Osteoblast (primary cell): ENCODE measurements at regions not wholly inside any gene's neighbourhood (a gene's known extent, or its start where the extent isn't known, plus 50 kb on each side); places are given as distances from the start of the nearest gene placed in this dataset.

ENCODE experiments used
- DNase-seq: peaks from one replicate; pipeline ENCODE4 v3.0.0; 2011; ENCODE audit warnings: low spot score, mixed read lengths; ENCODE audit not compliant: insufficient read length; ENCODE audit errors: missing footprints
- H2AFZ ChIP-seq: 2 replicates; pipeline ENCODE4 v1.6.0; 2011; ENCODE audit warnings: mild to moderate bottlenecking, low read length
- H3K27ac ChIP-seq: 2 replicates; pipeline ENCODE4 v1.5.1; 2011; ENCODE audit warnings: mild to moderate bottlenecking, low read depth, low read length, moderate library complexity
- H3K27me3 ChIP-seq: 2 replicates; pipeline ENCODE4 v1.6.0; 2012; ENCODE audit warnings: mild to moderate bottlenecking, control low read depth, inconsistent platforms, low read length, moderate library complexity; ENCODE audit not compliant: insufficient read depth
- H3K36me3 ChIP-seq: 2 replicates; pipeline ENCODE4 v1.5.1; 2011; ENCODE audit warnings: mild to moderate bottlenecking, low read length, control low read depth, moderate library complexity; ENCODE audit not compliant: insufficient read depth
- H3K4me1 ChIP-seq: 2 replicates; pipeline ENCODE4 v1.5.1; 2011; ENCODE audit warnings: mild to moderate bottlenecking, low read length, control low read depth, moderate library complexity; ENCODE audit not compliant: insufficient read depth
- H3K4me2 ChIP-seq: 2 replicates; pipeline ENCODE4 v1.6.0; 2011; ENCODE audit warnings: mild to moderate bottlenecking, low read length; ENCODE audit not compliant: insufficient read depth
- H3K4me3 ChIP-seq: fragments of 200-600 bp; sonication (generic); 3 replicates; pipeline ENCODE4 v1.5.1; 2012; ENCODE audit warnings: mild to moderate bottlenecking, low read length, inconsistent platforms; ENCODE audit not compliant: insufficient read depth
- H3K79me2 ChIP-seq: 2 replicates; pipeline ENCODE4 v1.6.0; 2012; ENCODE audit warnings: mild to moderate bottlenecking, low read length, control low read depth, inconsistent platforms; ENCODE audit not compliant: insufficient read depth
- H3K9me3 ChIP-seq: 2 replicates; pipeline ENCODE4 v1.5.1; 2011; ENCODE audit warnings: low read depth, low read length, control low read depth
- H4K20me1 ChIP-seq: 2 replicates; pipeline ENCODE4 v1.6.0; 2012; ENCODE audit warnings: mild to moderate bottlenecking, low read length, control low read depth; ENCODE audit not compliant: insufficient read depth
- TF ChIP-seq, protein P1 (sequence below): IDR thresholded peaks from 2 replicates; pipeline ENCODE4 v1.5.1; 2011; ENCODE audit warnings: mild to moderate bottlenecking, low read depth, low read length, moderate library complexity; ENCODE audit errors: extremely low read depth

DNA sequence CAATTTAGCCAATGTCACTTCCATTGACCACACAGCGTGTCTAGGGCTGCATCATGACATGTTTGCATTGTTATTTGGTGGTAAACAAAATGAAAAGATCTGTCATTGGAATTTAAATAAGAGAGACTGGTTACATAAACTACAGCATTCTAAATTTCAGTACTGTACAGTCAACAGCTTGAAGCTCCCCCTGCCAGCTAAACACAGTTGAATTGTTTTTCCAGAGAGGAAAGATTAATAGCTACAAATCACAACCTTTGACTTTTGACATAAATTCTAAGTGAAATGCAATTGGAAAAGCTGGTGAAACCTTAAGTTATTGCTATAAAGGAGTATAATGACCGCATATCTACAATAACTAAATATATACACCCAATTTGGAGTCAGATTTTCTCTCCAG, 1600.0 kb upstream of the ACVR2A start:
- H3K4me1 ChIP-seq = peaks cover 34% of the 10 kb centered on the region
- no peak overlapping the region for H2AFZ ChIP-seq
- no peak overlapping the region for H3K4me2 ChIP-seq
- H3K27ac ChIP-seq = no peak overlapping the region
- no peaks in the 10 kb centered on the region for H3K36me3 ChIP-seq
- H3K4me3 ChIP-seq = no peak overlapping the region
- no peaks in the 10 kb centered on the region for H3K79me2 ChIP-seq
- TF ChIP-seq, protein P1, sequence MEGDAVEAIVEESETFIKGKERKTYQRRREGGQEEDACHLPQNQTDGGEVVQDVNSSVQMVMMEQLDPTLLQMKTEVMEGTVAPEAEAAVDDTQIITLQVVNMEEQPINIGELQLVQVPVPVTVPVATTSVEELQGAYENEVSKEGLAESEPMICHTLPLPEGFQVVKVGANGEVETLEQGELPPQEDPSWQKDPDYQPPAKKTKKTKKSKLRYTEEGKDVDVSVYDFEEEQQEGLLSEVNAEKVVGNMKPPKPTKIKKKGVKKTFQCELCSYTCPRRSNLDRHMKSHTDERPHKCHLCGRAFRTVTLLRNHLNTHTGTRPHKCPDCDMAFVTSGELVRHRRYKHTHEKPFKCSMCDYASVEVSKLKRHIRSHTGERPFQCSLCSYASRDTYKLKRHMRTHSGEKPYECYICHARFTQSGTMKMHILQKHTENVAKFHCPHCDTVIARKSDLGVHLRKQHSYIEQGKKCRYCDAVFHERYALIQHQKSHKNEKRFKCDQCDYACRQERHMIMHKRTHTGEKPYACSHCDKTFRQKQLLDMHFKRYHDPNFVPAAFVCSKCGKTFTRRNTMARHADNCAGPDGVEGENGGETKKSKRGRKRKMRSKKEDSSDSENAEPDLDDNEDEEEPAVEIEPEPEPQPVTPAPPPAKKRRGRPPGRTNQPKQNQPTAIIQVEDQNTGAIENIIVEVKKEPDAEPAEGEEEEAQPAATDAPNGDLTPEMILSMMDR = no peak
- H3K9me3 ChIP-seq = no peaks in the 10 kb centered on the region
- DNase-seq = no peak
- H4K20me1 ChIP-seq = no peaks in the 10 kb centered on the region
- no peaks in the 10 kb centered on the region for H3K27me3 ChIP-seq

DNA sequence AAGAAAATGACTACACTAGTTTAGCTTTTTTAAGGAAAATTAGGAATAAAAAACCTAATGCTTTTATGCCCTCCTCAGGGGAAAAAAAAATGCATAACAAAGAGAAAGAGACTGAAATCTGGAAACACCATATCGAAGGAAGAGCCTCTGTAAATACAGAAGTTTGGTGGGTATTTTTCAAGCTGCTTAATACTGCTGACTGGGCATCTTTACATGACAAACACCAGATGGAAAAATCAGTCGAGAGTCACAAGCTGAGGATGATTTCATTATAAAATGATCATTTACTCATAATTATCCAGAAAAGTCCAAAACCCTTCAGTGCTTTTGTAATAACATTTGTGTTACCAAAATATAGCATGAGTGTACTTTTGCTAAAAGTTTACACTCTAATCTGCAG, 1600.7 kb upstream of the ACVR2A start:
- Histone ChIP-seq H3K27me3 (no peaks in the 10 kb centered on the region), H3K4me3 (no peak overlapping the region), H3K27ac (no peak overlapping the region), H3K9me3 (no peaks in the 10 kb centered on the region), H4K20me1 (no peaks in the 10 kb centered on the region), H3K36me3 (no peaks in the 10 kb centered on the region), H2AFZ (no peak overlapping the region), H3K79me2 (no peaks in the 10 kb centered on the region), H3K4me1 (peaks cover 41% of the 10 kb centered on the region), H3K4me2 (no peak overlapping the region)
- DNase-seq = no peak
- TF ChIP-seq, protein P1 = no peak

DNA sequence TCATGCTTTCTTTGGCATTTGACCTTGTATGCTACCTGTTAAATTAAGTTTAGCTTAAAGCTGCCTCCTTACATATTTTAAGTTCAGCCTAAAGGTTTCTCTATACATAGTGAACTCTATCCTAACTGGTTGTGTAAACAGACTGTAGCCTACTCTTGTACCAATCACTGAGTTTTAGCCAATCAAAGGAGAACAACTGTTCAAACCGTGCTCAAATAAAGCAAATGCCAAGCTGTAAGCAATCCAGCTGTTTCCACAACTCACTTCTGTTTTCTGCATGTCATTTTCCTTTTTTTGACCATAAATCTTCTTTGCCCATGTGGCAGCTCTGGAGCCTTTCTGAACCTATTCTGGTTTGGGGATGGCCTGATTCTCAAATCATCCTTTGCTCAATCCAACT, 1603.8 kb upstream of the ACVR2A start:
- DNase-seq = no peak
- no peaks in the 10 kb centered on the region for H3K79me2 ChIP-seq
- no peaks in the 10 kb centered on the region for H3K27me3 ChIP-seq
- H3K36me3 ChIP-seq = no peaks in the 10 kb centered on the region
- TF ChIP-seq, protein P1 = no peak
- H3K4me3 ChIP-seq = no peak overlapping the region
- H3K9me3 ChIP-seq = no peaks in the 10 kb centered on the region
- no peak overlapping the region for H3K4me2 ChIP-seq
- no peak overlapping the region for H2AFZ ChIP-seq
- H3K4me1 ChIP-seq = peaks cover 42% of the 10 kb centered on the region
- no peaks in the 10 kb centered on the region for H4K20me1 ChIP-seq
- peak overlapping the region; percentile 92 for H3K27ac ChIP-seq

DNA sequence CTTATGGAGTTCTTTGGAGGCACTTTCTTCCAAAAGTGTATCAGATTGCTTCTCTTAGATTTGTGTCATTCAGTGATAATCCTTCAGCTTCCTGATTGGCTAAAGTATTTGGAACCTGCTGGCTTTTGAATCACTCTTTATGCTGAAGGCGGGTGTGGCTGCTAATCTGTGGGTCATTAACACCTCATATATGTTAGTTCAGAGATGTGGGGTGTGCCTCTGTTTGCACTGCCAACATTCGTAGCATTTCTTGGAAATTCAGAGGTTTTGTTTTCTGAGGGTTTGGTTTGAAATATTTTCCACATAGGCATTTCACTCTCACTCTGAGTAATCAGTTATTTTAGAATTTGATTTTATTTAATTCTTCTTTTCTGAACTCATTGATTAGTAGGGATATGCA, 1604.4 kb upstream of the ACVR2A start:
- Histone ChIP-seq H3K4me2 (peak overlapping the region; percentile 20), H3K27me3 (no peaks in the 10 kb centered on the region), H3K4me1 (peaks cover 35% of the 10 kb centered on the region), H3K4me3 (no peak overlapping the region), H2AFZ (no peak overlapping the region), H3K9me3 (no peaks in the 10 kb centered on the region), H3K27ac (peak overlapping the region; percentile 92), H4K20me1 (no peaks in the 10 kb centered on the region), H3K79me2 (no peaks in the 10 kb centered on the region), H3K36me3 (no peaks in the 10 kb centered on the region)
- TF ChIP-seq, protein P1 = no peak
- DNase-seq = no peak
